ENCODE measurements at regions not wholly inside any gene's neighbourhood (a gene's known extent, or its start where the extent isn't known, plus 50 kb on each side); places are given as distances from the start of the nearest gene placed in this dataset.

DNA sequence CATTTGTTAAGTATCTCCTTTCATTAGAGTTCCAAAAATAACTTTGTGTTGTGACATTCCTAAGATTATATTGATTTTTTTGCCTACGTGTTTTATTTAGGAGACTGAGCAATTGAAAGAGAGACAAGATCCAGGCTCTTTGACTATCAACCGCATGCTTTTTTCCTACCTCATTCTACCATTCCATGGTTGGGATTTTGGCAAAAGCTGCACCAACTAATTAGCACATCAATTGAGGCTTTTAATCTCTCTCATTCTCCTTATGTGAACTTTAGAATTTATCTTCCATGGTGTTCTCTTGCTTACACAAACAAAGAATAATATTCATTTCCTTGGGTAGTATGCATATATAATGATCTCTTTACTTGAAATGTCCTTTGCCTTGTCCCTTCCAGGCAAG is 338.7 kb upstream of the SMC2 start:
- intact Hi-C loops (cut with micrococcal nuclease): no loop called here
- H3K4me3 Mint-ChIP-seq: no peak overlapping the region
- H3K4me1 Mint-ChIP-seq (ENCODE audit: low read depth): no peaks in the 10 kb centered on the region
- TF ChIP-seq, protein P1, sequence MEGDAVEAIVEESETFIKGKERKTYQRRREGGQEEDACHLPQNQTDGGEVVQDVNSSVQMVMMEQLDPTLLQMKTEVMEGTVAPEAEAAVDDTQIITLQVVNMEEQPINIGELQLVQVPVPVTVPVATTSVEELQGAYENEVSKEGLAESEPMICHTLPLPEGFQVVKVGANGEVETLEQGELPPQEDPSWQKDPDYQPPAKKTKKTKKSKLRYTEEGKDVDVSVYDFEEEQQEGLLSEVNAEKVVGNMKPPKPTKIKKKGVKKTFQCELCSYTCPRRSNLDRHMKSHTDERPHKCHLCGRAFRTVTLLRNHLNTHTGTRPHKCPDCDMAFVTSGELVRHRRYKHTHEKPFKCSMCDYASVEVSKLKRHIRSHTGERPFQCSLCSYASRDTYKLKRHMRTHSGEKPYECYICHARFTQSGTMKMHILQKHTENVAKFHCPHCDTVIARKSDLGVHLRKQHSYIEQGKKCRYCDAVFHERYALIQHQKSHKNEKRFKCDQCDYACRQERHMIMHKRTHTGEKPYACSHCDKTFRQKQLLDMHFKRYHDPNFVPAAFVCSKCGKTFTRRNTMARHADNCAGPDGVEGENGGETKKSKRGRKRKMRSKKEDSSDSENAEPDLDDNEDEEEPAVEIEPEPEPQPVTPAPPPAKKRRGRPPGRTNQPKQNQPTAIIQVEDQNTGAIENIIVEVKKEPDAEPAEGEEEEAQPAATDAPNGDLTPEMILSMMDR (IDR thresholded peaks at IDR 0.05): no peak
- H3K36me3 Mint-ChIP-seq (ENCODE audit: low read depth): no peaks in the 10 kb centered on the region
- H3K9me3 Mint-ChIP-seq: peaks cover under 1% of the 10 kb centered on the region
- DNase-seq (no peak), ATAC-seq (no peak)
- no peaks in the 10 kb centered on the region for H3K27me3 Mint-ChIP-seq
- H3K27ac Mint-ChIP-seq: no peak overlapping the region
- ChIA-PET POLR2A (no interaction called here), CTCF (no interaction called here)

DNA sequence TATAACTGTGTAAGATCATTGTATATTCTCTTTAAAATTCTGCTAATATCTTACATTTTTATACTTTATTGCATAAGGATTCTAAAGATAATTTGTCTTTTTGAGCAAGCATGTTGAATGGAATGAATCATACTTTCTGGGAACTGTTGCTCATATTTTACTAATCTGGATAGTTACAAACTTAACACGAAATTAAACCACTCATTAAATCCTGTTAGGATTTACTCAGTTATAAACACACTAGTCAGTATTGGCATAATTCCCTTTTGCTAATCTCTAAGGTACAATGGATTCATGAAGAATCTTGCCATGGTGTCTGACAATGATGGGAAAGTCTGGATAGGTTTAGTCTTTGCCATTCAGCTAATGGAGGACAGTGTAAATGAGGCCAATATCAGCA is 338.1 kb upstream of the SMC2 start:
- DNase-seq: no peak
- CTCF ChIA-PET: no interaction called here
- no peaks in the 10 kb centered on the region for H3K9me3 Mint-ChIP-seq
- no peaks in the 10 kb centered on the region for H3K36me3 Mint-ChIP-seq (ENCODE audit: low read depth)
- H3K4me3 Mint-ChIP-seq: no peak overlapping the region
- no peak for ATAC-seq
- no peaks in the 10 kb centered on the region for H3K4me1 Mint-ChIP-seq (ENCODE audit: low read depth)
- POLR2A ChIA-PET: no interaction called here
- no peaks in the 10 kb centered on the region for H3K27me3 Mint-ChIP-seq
- intact Hi-C loops (cut with micrococcal nuclease): no loop called here
- no peak overlapping the region for H3K27ac Mint-ChIP-seq
- TF ChIP-seq, protein P1 (IDR thresholded peaks at IDR 0.05): no peak

DNA sequence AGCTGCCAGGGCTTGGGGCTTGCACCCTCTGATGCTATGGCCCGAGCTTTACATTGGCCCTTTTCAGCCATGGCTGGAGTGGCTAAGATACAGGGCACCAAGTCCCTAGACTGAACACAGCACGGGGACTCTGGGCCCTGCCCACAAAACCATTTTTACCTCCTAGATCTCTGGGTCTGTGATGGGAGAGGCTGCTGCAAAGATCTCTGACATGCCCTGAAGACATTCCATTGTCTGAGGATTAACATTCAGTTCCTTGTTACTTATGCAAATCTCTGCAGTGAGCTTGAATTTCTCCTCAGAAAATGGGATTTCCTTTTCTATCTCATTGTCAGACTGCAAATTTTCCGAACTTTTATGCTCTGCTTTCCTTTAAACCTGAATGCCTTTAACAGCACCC is 337.0 kb upstream of the SMC2 start:
- Mint-ChIP-seq H3K4me1 (ENCODE audit: low read depth) (no peaks in the 10 kb centered on the region), H3K9me3 (no peaks in the 10 kb centered on the region), H3K4me3 (no peak overlapping the region), H3K27ac (no peak overlapping the region), H3K36me3 (ENCODE audit: low read depth) (no peaks in the 10 kb centered on the region), H3K27me3 (no peaks in the 10 kb centered on the region)
- TF ChIP-seq, protein P1 (IDR thresholded peaks at IDR 0.05): no peak
- ChIA-PET POLR2A (interaction anchor here (0.6 kb wide), 1 partner anchor 911 kb away, joined by 4 read pairs; no protein-coding TSS in a partner anchor), CTCF (no interaction called here)
- DNase-seq (no peak), ATAC-seq (no peak)
- intact Hi-C loops (cut with micrococcal nuclease): no loop called here

DNA sequence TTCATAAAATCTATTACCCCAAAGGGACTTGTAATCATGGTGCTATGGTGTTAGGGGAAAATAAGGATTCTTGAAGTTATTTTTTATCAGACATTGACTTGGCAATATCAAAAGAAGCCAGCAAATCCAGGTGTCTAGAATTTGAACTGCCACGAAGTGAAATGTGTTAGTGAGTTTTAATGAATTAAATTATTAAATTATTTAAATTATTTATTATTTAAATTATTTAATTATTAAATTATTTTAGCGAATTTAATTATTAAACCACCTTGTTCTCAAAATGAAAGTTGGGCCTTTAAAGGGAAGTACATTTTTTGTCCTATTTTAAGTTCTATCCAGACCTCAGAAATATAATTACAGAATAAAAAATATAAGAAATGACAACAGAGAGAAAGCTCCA is 332.6 kb upstream of the SMC2 start:
- DNase-seq (no peak), ATAC-seq (no peak)
- no peaks in the 10 kb centered on the region for H3K9me3 Mint-ChIP-seq
- TF ChIP-seq, protein P1 (IDR thresholded peaks at IDR 0.05): no peak
- no peaks in the 10 kb centered on the region for H3K36me3 Mint-ChIP-seq (ENCODE audit: low read depth)
- ChIA-PET POLR2A (no interaction called here), CTCF (no interaction called here)
- no peaks in the 10 kb centered on the region for H3K27me3 Mint-ChIP-seq
- intact Hi-C loops (cut with micrococcal nuclease): no loop called here
- no peak overlapping the region for H3K27ac Mint-ChIP-seq
- no peak overlapping the region for H3K4me3 Mint-ChIP-seq
- H3K4me1 Mint-ChIP-seq (ENCODE audit: low read depth): no peaks in the 10 kb centered on the region

DNA sequence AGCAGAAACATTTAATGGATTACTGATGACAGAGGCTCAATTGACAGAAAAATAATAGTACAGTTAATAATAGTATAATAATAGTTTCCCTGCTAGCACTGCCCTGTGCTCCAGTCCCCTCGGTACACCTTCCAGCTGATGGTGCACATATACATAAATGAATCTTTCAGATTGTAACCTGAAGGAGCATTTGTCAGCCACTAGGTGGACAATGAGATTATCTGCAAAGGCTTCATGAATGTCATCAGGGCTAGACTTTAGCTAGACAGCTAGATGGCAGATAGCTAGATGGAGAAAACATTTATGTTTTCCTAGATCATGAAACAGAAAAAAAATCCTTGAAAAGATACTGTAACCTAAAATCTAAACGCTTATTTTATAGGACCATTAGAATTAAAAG is 304.4 kb upstream of the SMC2 start:
- TF ChIP-seq, protein P1 (IDR thresholded peaks at IDR 0.05): peak; percentile 35
- H3K4me3 Mint-ChIP-seq: no peak overlapping the region
- CTCF ChIA-PET: interaction anchor here (1.0 to 1.6 kb wide), 2 partner anchors 10 to 43 kb away, joined by 4 to 8 read pairs; no protein-coding TSS in a partner anchor
- H3K27me3 Mint-ChIP-seq: no peaks in the 10 kb centered on the region
- H3K4me1 Mint-ChIP-seq (ENCODE audit: low read depth): no peaks in the 10 kb centered on the region
- POLR2A ChIA-PET: no interaction called here
- DNase-seq (no peak), ATAC-seq (peak; percentile 51)
- H3K9me3 Mint-ChIP-seq: peaks cover 4% of the 10 kb centered on the region
- no peaks in the 10 kb centered on the region for H3K36me3 Mint-ChIP-seq (ENCODE audit: low read depth)
- intact Hi-C loops (cut with micrococcal nuclease): no loop called here
- no peak overlapping the region for H3K27ac Mint-ChIP-seq
